Transverse colon (tissue), 4 donors: ENCODE measurements at regions not wholly inside any gene's neighbourhood (a gene's known extent, or its start where the extent isn't known, plus 50 kb on each side); places are given as distances from the start of the nearest gene placed in this dataset.
"Not testable (repeated sequence)": the region's sequence is repeated elsewhere in the genome, so short reads cannot be mapped to it uniquely, and the experiment has no call there.

Experiments used
- DNase-seq: peaks from one replicate; pipeline ENCODE4 v3.0.0-alpha.2; 2019
- H3K27ac ChIP-seq, 4 donors: fragments of 200-600 bp; sonication (generic); 2 replicates each; pipeline ENCODE4 v1.5.1; 2016 to 2018; ENCODE audit warnings: inconsistent platforms in 4 of 4
- H3K27me3 ChIP-seq: fragments of 200-600 bp; sonication (generic); 2 replicates; pipeline ENCODE4 v1.5.1; 2017; ENCODE audit warnings: inconsistent platforms
- H3K36me3 ChIP-seq, 4 donors: fragments of 200-600 bp; sonication (generic); 2 replicates each; pipeline ENCODE4 v1.5.1; 2017 to 2019; ENCODE audit warnings: inconsistent platforms in 4 of 4
- H3K4me1 ChIP-seq, 4 donors: fragments of 200-600 bp; sonication (generic); 2 replicates each; pipeline ENCODE4 v1.5.1; 2017 to 2020; ENCODE audit warnings: inconsistent platforms in 4 of 4
- H3K4me3 ChIP-seq, 4 donors: fragments of 200-600 bp; sonication (generic); 1 replicate in 1 of 4; 2 replicates in 3 of 4; pipeline versions ENCODE4 v1.5.1 to v1.6.1; 2017 to 2019; ENCODE audit warnings: inconsistent platforms in 4 of 4
- H3K9me3 ChIP-seq, 2 donors: fragments of 200-600 bp; sonication (generic); 2 replicates each; pipeline ENCODE4 v1.5.1; 2017 to 2019; ENCODE audit warnings: inconsistent platforms in 2 of 2
- CTCF ChIP-seq, 5 experiments: fragments of 200-600 bp in 3 of 5; fragments of 450-650 bp in 2 of 5; sonication (generic) in 3 of 5; IDR thresholded peaks; 1 replicate in 2 of 5; 2 replicates in 3 of 5; pipeline ENCODE4 v1.5.1; 2016 to 2017; ENCODE audit warnings: antibody characterized with exemption in 5 of 5, inconsistent platforms in 3 of 5, mild to moderate bottlenecking in 2 of 5, moderate library complexity in 1 of 5
- EP300 ChIP-seq: sonication (generic); formaldehyde crosslinking; IDR thresholded peaks from one replicate; pipeline ENCODE4 v1.6.1; 2017; ENCODE audit warnings: antibody characterized with exemption, low read depth
- POLR2A ChIP-seq: fragments of 450-650 bp; IDR thresholded peaks from one replicate; pipeline ENCODE4 v1.6.1; 2016; ENCODE audit warnings: antibody characterized with exemption, mild to moderate bottlenecking, moderate library complexity
- POLR2AphosphoS5 ChIP-seq, 3 donors: sonication (generic); formaldehyde crosslinking; IDR thresholded peaks; one replicate each; pipeline ENCODE4 v1.6.1; 2016; ENCODE audit warnings: antibody characterized with exemption in 3 of 3
- WGBS, 2 donors: methylation state at CpG; one replicate each; pipeline ENCODE4 v1.1.5; 2018; ENCODE audit warnings: low coverage in 1 of 2; 5-methylcytosine and 5-hydroxymethylcytosine counted together
- in situ Hi-C, 4 donors: fragments of 200-750 bp; cut with MboI; loops; one replicate each; pipeline versions ENCODE4 v1.15.0 to v1.15.1; 2017; ENCODE audit warnings: low sequenced_read_pairs in 3 of 4, low pct_ligation_motif_present in 1 of 4, low pct_unique_long_range_greater_than_20kb in 1 of 4
- intact Hi-C: fragments of 100-400 bp; cut with DNase I; formaldehyde crosslinking; loops from one replicate; pipeline ENCODE4 v1.15.1; 2023; ENCODE audit warnings: low total_unique reads

GRCh38 chr9:75499812-75500211, 390.7 kb upstream of the PCSK5 start:
- Histone ChIP-seq H3K36me3 (no peaks in the 10 kb centered on the region), H3K9me3 (no peaks in the 10 kb centered on the region), H3K4me1 (no peaks in the 10 kb centered on the region), H3K27me3 (no peaks in the 10 kb centered on the region), H3K27ac (no peak overlapping the region), H3K4me3 (no peak overlapping the region)
- no peak for DNase-seq
- no peak for TF ChIP-seq CTCF (IDR thresholded peaks at IDR 0.05)
- no peak for TF ChIP-seq EP300
- TF ChIP-seq POLR2AphosphoS5 (IDR thresholded peaks at IDR 0.05), result no peak
- no peak for TF ChIP-seq POLR2A
- 61 to 66% methylated on average over 4 of the region's 4 CpGs for WGBS, 2 donors
- intact Hi-C loops (no loop called here), in situ Hi-C loops (no loop called here)

- H3K27me3 ChIP-seq, result no peaks in the 10 kb centered on the region
- intact Hi-C loops, result no loop called here
- H3K36me3 ChIP-seq, result no peaks in the 10 kb centered on the region
- no peak overlapping the region for H3K27ac ChIP-seq
- no peak overlapping the region for H3K4me3 ChIP-seq
- WGBS, 2 donors, result 26 to 44% methylated on average over 2 of the region's 2 CpGs
- H3K9me3 ChIP-seq, result no peaks in the 10 kb centered on the region
- no peak for DNase-seq
- H3K4me1 ChIP-seq, result no peaks in the 10 kb centered on the region
- TF ChIP-seq POLR2A (no peak), EP300 (no peak), POLR2AphosphoS5 (IDR thresholded peaks at IDR 0.05) (no peak), CTCF (IDR thresholded peaks at IDR 0.05) (no peak)
- in situ Hi-C loops, result no loop called here
Measured at GRCh38 chr9:75500479-75500878, 390.0 kb upstream of the PCSK5 start.

GRCh38 chr9:75500940-75501339, 389.5 kb upstream of the PCSK5 start:
- WGBS, 2 donors, result 82 to 87% methylated on average over 3 of the region's 3 CpGs
- H3K27ac ChIP-seq, intact Hi-C loops, H3K27me3 ChIP-seq, DNase-seq, H3K9me3 ChIP-seq, in situ Hi-C loops, H3K4me1 ChIP-seq, H3K36me3 ChIP-seq, H3K4me3 ChIP-seq: not testable (repeated sequence)

- H3K4me1 ChIP-seq, result no peaks in the 10 kb centered on the region
- TF ChIP-seq CTCF (IDR thresholded peaks at IDR 0.05), result no peak
- no peak for TF ChIP-seq POLR2A
- H3K9me3 ChIP-seq, result peaks cover 0 to 6% of the 10 kb centered on the region in 2 donors
- intact Hi-C loops, result no loop called here
- in situ Hi-C loops, result no loop called here
- H3K27me3 ChIP-seq, result no peaks in the 10 kb centered on the region
- H3K36me3 ChIP-seq, result no peaks in the 10 kb centered on the region
- H3K27ac ChIP-seq, result no peak overlapping the region
- no peak for DNase-seq
- no peak overlapping the region for H3K4me3 ChIP-seq
Measured at GRCh38 chr9:75504721-75505120, 385.8 kb upstream of the PCSK5 start.

- Histone ChIP-seq H3K36me3 (no peaks in the 10 kb centered on the region), H3K4me3 (no peak overlapping the region), H3K9me3 (peaks cover 0 to 6% of the 10 kb centered on the region in 2 donors), H3K4me1 (no peaks in the 10 kb centered on the region), H3K27me3 (no peaks in the 10 kb centered on the region), H3K27ac (no peak overlapping the region)
- in situ Hi-C loops (no loop called here), intact Hi-C loops (no loop called here)
- no peak for DNase-seq
- TF ChIP-seq POLR2A, result no peak
- TF ChIP-seq CTCF (IDR thresholded peaks at IDR 0.05), result no peak
- TF ChIP-seq EP300, result no peak
- no peak for TF ChIP-seq POLR2AphosphoS5 (IDR thresholded peaks at IDR 0.05)
Measured at GRCh38 chr9:75505654-75506053, 384.8 kb upstream of the PCSK5 start.
